PC-9 (cell line): ENCODE measurements at regions not wholly inside any gene's neighbourhood (a gene's known extent, or its start where the extent isn't known, plus 50 kb on each side); places are given as distances from the start of the nearest gene placed in this dataset.

Source experiments
- BruUV-seq: library from RNA; stranded (reverse); fragments of 400-500 nt; replicated peaks from 2 replicates; lab custom pipeline; 2021; lab: Mats Ljungman, UMichigan
- CTCF ChIA-PET: fragments of 300-600 bp; sonication (Branson Sonifier 250); formaldehyde crosslinking; loops from one replicate; lab custom pipeline; 2022; ENCODE audit warnings: antibody characterized with exemption; lab: Charles Lee
- POLR2A ChIA-PET: fragments of 300-600 bp; sonication (Branson Sonifier 250); formaldehyde crosslinking; loops from one replicate; lab custom pipeline; 2022; ENCODE audit warnings: antibody characterized with exemption; ENCODE audit not compliant: unreplicated experiment; lab: Charles Lee
- DNase-seq, 2 experiments: peaks; one replicate each; pipeline versions ENCODE4 v3.0.0 to v3.0.0-alpha.2; 2015 to 2022; ENCODE audit warnings: mixed read lengths in 1 of 2
- H2AFZ ChIP-seq: fragments of 200-600 bp; sonication (generic); 2 replicates; pipeline ENCODE4 v1.8.1; 2017; ENCODE audit warnings: antibody characterized with exemption
- H3F3A ChIP-seq: fragments of 200-600 bp; sonication (generic); 2 replicates; pipeline ENCODE4 v1.8.1; 2017; ENCODE audit warnings: antibody characterized with exemption, mild to moderate bottlenecking, low read depth; ENCODE audit not compliant: insufficient read depth
- H3K27ac ChIP-seq: fragments of 200-600 bp; sonication (generic); 2 replicates; pipeline ENCODE4 v1.6.1; 2016; ENCODE audit warnings: mixed run types
- H3K27me3 ChIP-seq: fragments of 200-600 bp; sonication (generic); 2 replicates; pipeline ENCODE4 v1.6.1; 2016; ENCODE audit warnings: low read depth, mixed run types; ENCODE audit not compliant: insufficient read depth
- H3K36me3 ChIP-seq: fragments of 200-600 bp; sonication (generic); 2 replicates; pipeline ENCODE4 v1.6.1; 2016; ENCODE audit warnings: low read depth, mixed run types
- H3K4me1 ChIP-seq: fragments of 200-600 bp; sonication (generic); replicated peaks from 2 replicates; pipeline ENCODE4 v1.6.1; 2016; ENCODE audit warnings: mixed run types; ENCODE audit not compliant: insufficient read depth
- H3K4me2 ChIP-seq: fragments of 200-600 bp; sonication (generic); 2 replicates; pipeline ENCODE4 v1.6.1; 2017; ENCODE audit warnings: mixed run types
- H3K4me3 ChIP-seq: fragments of 200-600 bp; sonication (generic); 2 replicates; pipeline ENCODE4 v1.6.1; 2016; ENCODE audit warnings: mixed run types
- H3K79me2 ChIP-seq: fragments of 200-600 bp; sonication (generic); 2 replicates; pipeline ENCODE4 v1.6.1; 2017; ENCODE audit warnings: low read depth, mixed run types
- H3K9me2 ChIP-seq: fragments of 200-600 bp; sonication (generic); 2 replicates; pipeline ENCODE4 v1.8.1; 2017; ENCODE audit warnings: mild to moderate bottlenecking; ENCODE audit not compliant: insufficient read depth
- H3K9me3 ChIP-seq: fragments of 200-600 bp; sonication (generic); 2 replicates; pipeline ENCODE4 v1.8.1; 2016; ENCODE audit warnings: low read depth; ENCODE audit not compliant: insufficient read depth
- H4K20me1 ChIP-seq: fragments of 200-600 bp; sonication (generic); 2 replicates; pipeline ENCODE4 v1.8.1; 2017; ENCODE audit not compliant: insufficient read depth
- EZH2 ChIP-seq: fragments of 200-600 bp; sonication (generic); IDR thresholded peaks from 2 replicates; pipeline ENCODE4 v1.8.0; 2017; ENCODE audit warnings: antibody characterized with exemption, low read depth
- intact Hi-C: fragments of 100-400 bp; cut with micrococcal nuclease; formaldehyde crosslinking; loops from one replicate; pipeline ENCODE4 v1.10.0; 2022; ENCODE audit not compliant: unreplicated experiment
- TF ChIP-seq, protein P1 (sequence below): fragments of 200-600 bp; sonication (generic); conservative IDR thresholded peaks from 2 replicates; pipeline ENCODE4 v1.6.1; 2017; ENCODE audit warnings: mixed run types, antibody characterized with exemption, mild to moderate bottlenecking, moderate library complexity

- CTCF ChIA-PET = interaction anchor here (0.5 kb wide), 1 partner anchor 677 kb away, joined by 11 read pairs; no protein-coding TSS in a partner anchor
- Histone ChIP-seq H3K9me2 (no peaks in the 10 kb centered on the region), H3K4me2 (no peak overlapping the region), H4K20me1 (no peaks in the 10 kb centered on the region), H3K27ac (no peak overlapping the region), H3F3A (no peaks in the 10 kb centered on the region), H2AFZ (no peak overlapping the region), H3K36me3 (no peaks in the 10 kb centered on the region), H3K79me2 (no peaks in the 10 kb centered on the region), H3K4me3 (no peak overlapping the region), H3K4me1 (no peaks in the 10 kb centered on the region), H3K9me3 (no peaks in the 10 kb centered on the region), H3K27me3 (no peaks in the 10 kb centered on the region; the same call in 1 of the 2 replicates)
- DNase-seq = no peak
- POLR2A ChIA-PET = no interaction called here
- no TSS peak for BruUV-seq
- intact Hi-C loops = loop anchor here (5.0 kb wide), 1 partner anchor 713 kb away; no protein-coding TSS in a partner anchor
- TF ChIP-seq, protein P1, sequence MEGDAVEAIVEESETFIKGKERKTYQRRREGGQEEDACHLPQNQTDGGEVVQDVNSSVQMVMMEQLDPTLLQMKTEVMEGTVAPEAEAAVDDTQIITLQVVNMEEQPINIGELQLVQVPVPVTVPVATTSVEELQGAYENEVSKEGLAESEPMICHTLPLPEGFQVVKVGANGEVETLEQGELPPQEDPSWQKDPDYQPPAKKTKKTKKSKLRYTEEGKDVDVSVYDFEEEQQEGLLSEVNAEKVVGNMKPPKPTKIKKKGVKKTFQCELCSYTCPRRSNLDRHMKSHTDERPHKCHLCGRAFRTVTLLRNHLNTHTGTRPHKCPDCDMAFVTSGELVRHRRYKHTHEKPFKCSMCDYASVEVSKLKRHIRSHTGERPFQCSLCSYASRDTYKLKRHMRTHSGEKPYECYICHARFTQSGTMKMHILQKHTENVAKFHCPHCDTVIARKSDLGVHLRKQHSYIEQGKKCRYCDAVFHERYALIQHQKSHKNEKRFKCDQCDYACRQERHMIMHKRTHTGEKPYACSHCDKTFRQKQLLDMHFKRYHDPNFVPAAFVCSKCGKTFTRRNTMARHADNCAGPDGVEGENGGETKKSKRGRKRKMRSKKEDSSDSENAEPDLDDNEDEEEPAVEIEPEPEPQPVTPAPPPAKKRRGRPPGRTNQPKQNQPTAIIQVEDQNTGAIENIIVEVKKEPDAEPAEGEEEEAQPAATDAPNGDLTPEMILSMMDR = no peak
- TF ChIP-seq EZH2 = no peak
Measured at GRCh38 chr16:73214825-73215677, 167.1 kb upstream of the ZFHX3 start.

- no peaks in the 10 kb centered on the region for H3K9me3 ChIP-seq
- no peaks in the 10 kb centered on the region for H3K9me2 ChIP-seq
- TF ChIP-seq EZH2 = no peak
- TF ChIP-seq, protein P1 = no peak
- H2AFZ ChIP-seq = no peak overlapping the region
- no peaks in the 10 kb centered on the region; the same call in 1 of the 2 replicates for H3K27me3 ChIP-seq
- no peak overlapping the region for H3K4me2 ChIP-seq
- no peaks in the 10 kb centered on the region for H4K20me1 ChIP-seq
- H3F3A ChIP-seq = no peaks in the 10 kb centered on the region
- no TSS peak for BruUV-seq
- H3K4me1 ChIP-seq = no peaks in the 10 kb centered on the region
- H3K4me3 ChIP-seq = no peak overlapping the region
- intact Hi-C loops = no loop called here
- POLR2A ChIA-PET = no interaction called here
- H3K36me3 ChIP-seq = no peaks in the 10 kb centered on the region
- H3K27ac ChIP-seq = no peak overlapping the region
- H3K79me2 ChIP-seq = no peaks in the 10 kb centered on the region
- CTCF ChIA-PET = no interaction called here
- no peak for DNase-seq
Measured at GRCh38 chr16:73213732-73214455, 166.0 kb upstream of the ZFHX3 start.

DNA sequence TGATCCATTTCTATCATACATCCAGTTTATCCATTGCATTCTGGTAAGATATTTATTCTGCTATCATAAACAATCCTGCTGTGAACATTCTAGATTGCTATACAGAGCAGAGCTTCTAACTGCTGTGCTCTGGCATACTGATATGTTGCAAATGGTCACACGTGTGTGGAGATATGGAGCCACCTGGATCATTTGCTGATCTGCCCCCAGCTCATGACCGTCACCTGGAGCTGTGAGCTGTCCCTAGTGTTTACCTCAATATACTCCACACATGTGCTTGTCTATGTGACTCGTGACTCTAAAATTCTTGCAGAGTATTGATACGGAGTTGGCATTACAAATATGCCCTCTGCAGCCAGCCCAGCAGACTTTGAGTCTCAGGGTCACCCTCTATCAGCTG is 164.5 kb upstream of the ZFHX3 start:
- Histone ChIP-seq H3K79me2 (no peaks in the 10 kb centered on the region), H3K4me1 (no peaks in the 10 kb centered on the region), H2AFZ (no peak overlapping the region), H4K20me1 (no peaks in the 10 kb centered on the region), H3K4me2 (no peak overlapping the region), H3K36me3 (no peaks in the 10 kb centered on the region), H3K4me3 (no peak overlapping the region), H3K27ac (no peak overlapping the region), H3K27me3 (no peaks in the 10 kb centered on the region; the same call in 1 of the 2 replicates), H3K9me2 (no peaks in the 10 kb centered on the region), H3F3A (no peaks in the 10 kb centered on the region), H3K9me3 (no peaks in the 10 kb centered on the region)
- ChIA-PET CTCF (no interaction called here), POLR2A (interaction anchor here (0.6 kb wide), 1 partner anchor 192 kb away, joined by 3 read pairs; no protein-coding TSS in a partner anchor)
- BruUV-seq = no TSS peak
- TF ChIP-seq EZH2 = no peak
- TF ChIP-seq, protein P1 = no peak
- intact Hi-C loops = no loop called here
- no peak for DNase-seq
